Psoas muscle (tissue), 7 donors: ENCODE measurements at regions not wholly inside any gene's neighbourhood (a gene's known extent, or its start where the extent isn't known, plus 50 kb on each side); places are given as distances from the start of the nearest gene placed in this dataset.

Experiments used
- ATAC-seq, 4 donors: fragments of 200-7000 bp; cut with Tn5 transposase; one replicate each; pipeline ENCODE4 v1.9.1; 2020; ENCODE audit warnings: moderate library complexity in 3 of 4, mild to moderate bottlenecking in 2 of 4
- DNase-seq, 2 donors: peaks; one replicate each; pipeline ENCODE4 v3.0.0-alpha.2; 2020
- H3K27ac ChIP-seq: fragments of 200-600 bp; one replicate; pipeline ENCODE4 v1.8.0; 2022
- H3K27me3 ChIP-seq, 3 donors: fragments of 200-600 bp in 1 of 3; one replicate each; pipeline versions ENCODE4 v1.6.1 to v1.8.0; 2013 to 2022; ENCODE audit warnings: low read length in 2 of 3, mild to moderate bottlenecking in 2 of 3, moderate library complexity in 1 of 3; ENCODE audit not compliant: insufficient read depth in 3 of 3
- H3K36me3 ChIP-seq, 2 donors: fragments of 200-600 bp in 1 of 2; one replicate each; pipeline versions ENCODE4 v1.6.1 to v1.8.0; 2013 to 2022; ENCODE audit warnings: low read depth in 1 of 2, mild to moderate bottlenecking in 1 of 2, moderate library complexity in 1 of 2; ENCODE audit not compliant: insufficient read depth in 1 of 2
- H3K4me1 ChIP-seq: fragments of 200-600 bp; one replicate; pipeline ENCODE4 v1.8.0; 2022
- H3K4me3 ChIP-seq: fragments of 200-600 bp; one replicate; pipeline ENCODE4 v1.8.0; 2022; ENCODE audit warnings: mild to moderate bottlenecking
- H3K9me3 ChIP-seq: fragments of 200-600 bp; one replicate; pipeline ENCODE4 v1.8.0; 2022
- CTCF ChIP-seq: fragments of 200-600 bp; IDR thresholded peaks from one replicate; pipeline ENCODE4 v1.8.0; 2022; ENCODE audit warnings: antibody characterized with exemption
- WGBS, 3 donors: extraction: QIAGEN DNeasy Blood & Tissue Kit; methylation state at CpG; one replicate each; pipeline versions ENCODE4 v1.1.6 to v1.1.7; 2013; 5-methylcytosine and 5-hydroxymethylcytosine counted together
- intact Hi-C, 2 donors: fragments of 100-400 bp; cut with DNase I; formaldehyde crosslinking; loops; one replicate each; pipeline versions ENCODE4 v1.11.0 to v1.14.2; 2022
- donor health status: healthy with polysubstance abuse.
- donor health status: DM: no; HTN: no; CAD: no; lungs with moderate emphysema.
- donor health status: Bipolar disorder and iron deficiency.
- donor health status: healthy.
- donor health status: DM: yes; HTN: yes; CAD: no.
- donor health status: DM: no; HTN: no; CAD: no.
- donor health status: DM: yes; HTN: yes; CAD: no.

- Histone ChIP-seq H3K27ac (no peak overlapping the region), H3K9me3 (no peaks in the 10 kb centered on the region), H3K4me3 (no peak overlapping the region), H3K4me1 (no peaks in the 10 kb centered on the region), H3K36me3 (no peaks in the 10 kb centered on the region), H3K27me3 (no peaks in the 10 kb centered on the region)
- ATAC-seq, result no peak
- peak in 1 of 2 donors; percentile 14 for DNase-seq
- intact Hi-C loops, result no loop called here
- WGBS, 3 donors, result 4 to 6% (median 6%) methylated on average over 6 of the region's 6 CpGs
- TF ChIP-seq CTCF, result peak; percentile 33
Observed at GRCh38 chr18:33839452-33840211, 261.6 kb downstream of the ASXL3 start.

- Histone ChIP-seq H3K9me3 (no peaks in the 10 kb centered on the region), H3K4me3 (no peak overlapping the region), H3K36me3 (no peaks in the 10 kb centered on the region), H3K27ac (no peak overlapping the region), H3K4me1 (no peaks in the 10 kb centered on the region), H3K27me3 (no peaks in the 10 kb centered on the region)
- DNase-seq (no peak), ATAC-seq (no peak)
- no peak for TF ChIP-seq CTCF
- 41 to 79% (median 51%) methylated on average over 1 of the region's 1 CpG for WGBS, 3 donors
- intact Hi-C loops, result no loop called here
Observed at GRCh38 chr18:33838054-33838453, 260.0 kb downstream of the ASXL3 start.

GRCh38 chr18:33837191-33837590, 259.2 kb downstream of the ASXL3 start:
- ATAC-seq (no peak), DNase-seq (no peak)
- Histone ChIP-seq H3K4me1 (no peaks in the 10 kb centered on the region), H3K4me3 (no peak overlapping the region), H3K36me3 (no peaks in the 10 kb centered on the region), H3K27ac (no peak overlapping the region), H3K9me3 (no peaks in the 10 kb centered on the region), H3K27me3 (no peaks in the 10 kb centered on the region)
- intact Hi-C loops, result no loop called here
- TF ChIP-seq CTCF, result no peak

- Histone ChIP-seq H3K36me3 (no peaks in the 10 kb centered on the region), H3K4me3 (no peak overlapping the region), H3K4me1 (no peaks in the 10 kb centered on the region), H3K9me3 (no peaks in the 10 kb centered on the region), H3K27ac (no peak overlapping the region), H3K27me3 (no peaks in the 10 kb centered on the region)
- intact Hi-C loops, result no loop called here
- ATAC-seq, result no peak
- DNase-seq, result no peak
- TF ChIP-seq CTCF, result no peak
- 67 to 73% (median 67%) methylated on average over 4 of the region's 4 CpGs for WGBS, 3 donors
Observed at GRCh38 chr18:33836564-33836963, 258.5 kb downstream of the ASXL3 start.

- 95 to 97% (median 97%) methylated on average over 7 of the region's 7 CpGs for WGBS, 3 donors
- intact Hi-C loops, result no loop called here
Observed at GRCh38 chr18:33835419-33835818, 257.4 kb downstream of the ASXL3 start.

More at GRCh38 chr18:33835419-33835818, 257.4 kb downstream of the ASXL3 start:
- DNase-seq (no peak), ATAC-seq (no peak)
- Histone ChIP-seq H3K27me3 (no peaks in the 10 kb centered on the region), H3K4me3 (no peak overlapping the region), H3K4me1 (no peaks in the 10 kb centered on the region), H3K27ac (no peak overlapping the region), H3K36me3 (no peaks in the 10 kb centered on the region), H3K9me3 (no peaks in the 10 kb centered on the region)
- TF ChIP-seq CTCF, result no peak
